ENCODE measurements at regions not wholly inside any gene's neighbourhood (a gene's known extent, or its start where the extent isn't known, plus 50 kb on each side); places are given as distances from the start of the nearest gene placed in this dataset.
"Not testable (repeated sequence)": the region's sequence is repeated elsewhere in the genome, so short reads cannot be mapped to it uniquely, and the experiment has no call there.

GRCh38 chr2:124996406-124996805, 971.3 kb downstream of the CNTNAP5 start:
- DNase-seq (ENCODE audit: low read depth): no peak

GRCh38 chr2:124999906-125000305, 974.8 kb downstream of the CNTNAP5 start:
- no peak for TF ChIP-seq CTCF (IDR thresholded peaks at IDR 0.05; ENCODE audit: control insufficient read depth, extremely low read depth, insufficient read depth)
- no peak for DNase-seq (ENCODE audit: low read depth)
- H3K4me3 ChIP-seq (ENCODE audit: low read depth, low read length): no peak overlapping the region

More at GRCh38 chr2:124996406-124996805, 971.3 kb downstream of the CNTNAP5 start:
- TF ChIP-seq CTCF (IDR thresholded peaks at IDR 0.05; ENCODE audit: control insufficient read depth, extremely low read depth, insufficient read depth): no peak
- H3K4me3 ChIP-seq (ENCODE audit: low read depth, low read length): no peak overlapping the region

- no peak for TF ChIP-seq CTCF (IDR thresholded peaks at IDR 0.05; ENCODE audit: control insufficient read depth, extremely low read depth, insufficient read depth)
- DNase-seq (ENCODE audit: low read depth): no peak
These were observed 979.2 kb downstream of the CNTNAP5 start for GRCh38 chr2:125004106-125004800.

GRCh38 chr2:125006676-125007075, 981.6 kb downstream of the CNTNAP5 start:
- TF ChIP-seq CTCF (IDR thresholded peaks at IDR 0.05; ENCODE audit: control insufficient read depth, extremely low read depth, insufficient read depth): no peak
- H3K4me3 ChIP-seq (ENCODE audit: low read depth, low read length): no peak overlapping the region
- no peak for DNase-seq (ENCODE audit: low read depth)

More at GRCh38 chr2:125004106-125004800, 979.2 kb downstream of the CNTNAP5 start:
- H3K4me3 ChIP-seq (ENCODE audit: low read depth, low read length): no peak overlapping the region

GRCh38 chr2:125028721-125029120, 1003.6 kb downstream of the CNTNAP5 start:
- not testable (repeated sequence) for DNase-seq (ENCODE audit: low read depth); H3K4me3 ChIP-seq (ENCODE audit: low read depth, low read length)

GRCh38 chr2:125033871-125034270, 1008.8 kb downstream of the CNTNAP5 start:
- DNase-seq (ENCODE audit: low read depth): no peak
- no peak overlapping the region for H3K4me3 ChIP-seq (ENCODE audit: low read depth, low read length)
- TF ChIP-seq CTCF (IDR thresholded peaks at IDR 0.05; ENCODE audit: control insufficient read depth, extremely low read depth, insufficient read depth): no peak

- no peak for TF ChIP-seq CTCF (IDR thresholded peaks at IDR 0.05; ENCODE audit: control insufficient read depth, extremely low read depth, insufficient read depth)
- no peak overlapping the region for H3K4me3 ChIP-seq (ENCODE audit: low read depth, low read length)
- no peak for DNase-seq (ENCODE audit: low read depth)
These were observed 1012.1 kb downstream of the CNTNAP5 start for GRCh38 chr2:125037135-125037653.
